ENCODE measurements at regions not wholly inside any gene's neighbourhood (a gene's known extent, or its start where the extent isn't known, plus 50 kb on each side); places are given as distances from the start of the nearest gene placed in this dataset.

- no peak for DNase-seq (ENCODE audit: low spot score)
- Mint-ChIP-seq H3K36me3 (ENCODE audit: low read depth) (no peaks in the 10 kb centered on the region), H3K4me1 (ENCODE audit: low read depth) (no peaks in the 10 kb centered on the region), H3K27me3 (ENCODE audit: insufficient read depth) (no peaks in the 10 kb centered on the region), H3K9me3 (no peaks in the 10 kb centered on the region), H3K4me3 (no peak overlapping the region), H3K27ac (no peak overlapping the region)
- intact Hi-C loops (cut with micrococcal nuclease), result no loop called here
Measured at GRCh38 chr4:96756584-96756983, 916.7 kb downstream of the PDHA2 start.

GRCh38 chr4:96763546-96763945, 923.7 kb downstream of the PDHA2 start:
- intact Hi-C loops (cut with micrococcal nuclease), result no loop called here
- peaks cover 3% of the 10 kb centered on the region for H3K9me3 Mint-ChIP-seq
- H3K36me3 Mint-ChIP-seq (ENCODE audit: low read depth), result no peaks in the 10 kb centered on the region
- no peak overlapping the region for H3K4me3 Mint-ChIP-seq
- no peaks in the 10 kb centered on the region for H3K27me3 Mint-ChIP-seq (ENCODE audit: insufficient read depth)
- DNase-seq (ENCODE audit: low spot score), result no peak
- no peak overlapping the region for H3K27ac Mint-ChIP-seq
- H3K4me1 Mint-ChIP-seq (ENCODE audit: low read depth), result no peaks in the 10 kb centered on the region

- Mint-ChIP-seq H3K36me3 (ENCODE audit: low read depth) (no peaks in the 10 kb centered on the region), H3K27ac (no peak overlapping the region), H3K27me3 (ENCODE audit: insufficient read depth) (no peaks in the 10 kb centered on the region), H3K9me3 (peaks cover 3% of the 10 kb centered on the region), H3K4me1 (ENCODE audit: low read depth) (no peaks in the 10 kb centered on the region), H3K4me3 (no peak overlapping the region)
- intact Hi-C loops (cut with micrococcal nuclease), result no loop called here
- DNase-seq (ENCODE audit: low spot score), result no peak
Measured at GRCh38 chr4:96766359-96766758, 926.5 kb downstream of the PDHA2 start.

- DNase-seq (ENCODE audit: low spot score), result no peak
- no peaks in the 10 kb centered on the region for H3K36me3 Mint-ChIP-seq (ENCODE audit: low read depth)
- intact Hi-C loops (cut with micrococcal nuclease), result no loop called here
Measured at GRCh38 chr4:96767815-96768480, 928.1 kb downstream of the PDHA2 start.

GRCh38 chr4:96775501-96775900, 935.6 kb downstream of the PDHA2 start:
- no peak for DNase-seq (ENCODE audit: low spot score)
- no peaks in the 10 kb centered on the region for H3K9me3 Mint-ChIP-seq
- intact Hi-C loops (cut with micrococcal nuclease), result no loop called here
- no peaks in the 10 kb centered on the region for H3K36me3 Mint-ChIP-seq (ENCODE audit: low read depth)
- H3K4me3 Mint-ChIP-seq, result no peak overlapping the region
- no peaks in the 10 kb centered on the region for H3K27me3 Mint-ChIP-seq (ENCODE audit: insufficient read depth)
- H3K27ac Mint-ChIP-seq, result no peak overlapping the region
- H3K4me1 Mint-ChIP-seq (ENCODE audit: low read depth), result no peaks in the 10 kb centered on the region

More at GRCh38 chr4:96767815-96768480, 928.1 kb downstream of the PDHA2 start:
- H3K4me3 Mint-ChIP-seq, result no peak overlapping the region
- peaks cover 3% of the 10 kb centered on the region for H3K9me3 Mint-ChIP-seq
- no peak overlapping the region for H3K27ac Mint-ChIP-seq
- no peaks in the 10 kb centered on the region for H3K27me3 Mint-ChIP-seq (ENCODE audit: insufficient read depth)
- no peaks in the 10 kb centered on the region for H3K4me1 Mint-ChIP-seq (ENCODE audit: low read depth)

- Mint-ChIP-seq H3K4me1 (ENCODE audit: low read depth) (no peaks in the 10 kb centered on the region), H3K9me3 (no peaks in the 10 kb centered on the region), H3K27me3 (ENCODE audit: insufficient read depth) (no peaks in the 10 kb centered on the region), H3K27ac (no peak overlapping the region), H3K4me3 (no peak overlapping the region), H3K36me3 (ENCODE audit: low read depth) (no peaks in the 10 kb centered on the region)
- no peak for DNase-seq (ENCODE audit: low spot score)
- intact Hi-C loops (cut with micrococcal nuclease), result no loop called here
Measured at GRCh38 chr4:96776920-96777527, 937.1 kb downstream of the PDHA2 start.

- intact Hi-C loops (cut with micrococcal nuclease), result no loop called here
- no peaks in the 10 kb centered on the region for H3K36me3 Mint-ChIP-seq (ENCODE audit: low read depth)
Measured at GRCh38 chr4:96784336-96784735, 944.4 kb downstream of the PDHA2 start.

GRCh38 chr4:96786306-96786705, 946.4 kb downstream of the PDHA2 start:
- no peaks in the 10 kb centered on the region for H3K27me3 Mint-ChIP-seq (ENCODE audit: insufficient read depth)
- intact Hi-C loops (cut with micrococcal nuclease), result no loop called here
- peaks cover 3% of the 10 kb centered on the region for H3K9me3 Mint-ChIP-seq
- DNase-seq (ENCODE audit: low spot score), result no peak
- no peaks in the 10 kb centered on the region for H3K36me3 Mint-ChIP-seq (ENCODE audit: low read depth)
- H3K4me1 Mint-ChIP-seq (ENCODE audit: low read depth), result no peaks in the 10 kb centered on the region
- H3K4me3 Mint-ChIP-seq, result no peak overlapping the region
- H3K27ac Mint-ChIP-seq, result no peak overlapping the region

More at GRCh38 chr4:96784336-96784735, 944.4 kb downstream of the PDHA2 start:
- no peak overlapping the region for H3K27ac Mint-ChIP-seq
- peaks cover 3% of the 10 kb centered on the region for H3K9me3 Mint-ChIP-seq
- H3K27me3 Mint-ChIP-seq (ENCODE audit: insufficient read depth), result no peaks in the 10 kb centered on the region
- DNase-seq (ENCODE audit: low spot score), result no peak
- H3K4me3 Mint-ChIP-seq, result no peak overlapping the region
- H3K4me1 Mint-ChIP-seq (ENCODE audit: low read depth), result no peaks in the 10 kb centered on the region

- no peak for DNase-seq (ENCODE audit: low spot score)
- Mint-ChIP-seq H3K9me3 (peaks cover 3% of the 10 kb centered on the region), H3K27ac (no peak overlapping the region), H3K36me3 (ENCODE audit: low read depth) (no peaks in the 10 kb centered on the region), H3K4me1 (ENCODE audit: low read depth) (no peaks in the 10 kb centered on the region), H3K4me3 (no peak overlapping the region), H3K27me3 (ENCODE audit: insufficient read depth) (no peaks in the 10 kb centered on the region)
- intact Hi-C loops (cut with micrococcal nuclease), result no loop called here
Measured at GRCh38 chr4:96787766-96788165, 947.9 kb downstream of the PDHA2 start.

GRCh38 chr4:96809563-96809962, 969.7 kb downstream of the PDHA2 start:
- no peaks in the 10 kb centered on the region for H3K36me3 Mint-ChIP-seq (ENCODE audit: low read depth)

GRCh38 chr4:96827086-96827485, 987.2 kb downstream of the PDHA2 start:
- intact Hi-C loops (cut with micrococcal nuclease), result no loop called here
- Mint-ChIP-seq H3K27ac (no peak overlapping the region), H3K36me3 (ENCODE audit: low read depth) (no peaks in the 10 kb centered on the region), H3K4me3 (no peak overlapping the region), H3K27me3 (ENCODE audit: insufficient read depth) (no peaks in the 10 kb centered on the region), H3K4me1 (ENCODE audit: low read depth) (no peaks in the 10 kb centered on the region), H3K9me3 (no peaks in the 10 kb centered on the region)
- no peak for DNase-seq (ENCODE audit: low spot score)

More at GRCh38 chr4:96809563-96809962, 969.7 kb downstream of the PDHA2 start:
- Mint-ChIP-seq H3K9me3 (no peaks in the 10 kb centered on the region), H3K4me1 (ENCODE audit: low read depth) (no peaks in the 10 kb centered on the region), H3K4me3 (no peak overlapping the region), H3K27ac (no peak overlapping the region), H3K27me3 (ENCODE audit: insufficient read depth) (no peaks in the 10 kb centered on the region)
- intact Hi-C loops (cut with micrococcal nuclease), result no loop called here
- no peak for DNase-seq (ENCODE audit: low spot score)

GRCh38 chr4:96833831-96834230, 993.9 kb downstream of the PDHA2 start:
- intact Hi-C loops (cut with micrococcal nuclease), result no loop called here
- Mint-ChIP-seq H3K27me3 (ENCODE audit: insufficient read depth) (no peaks in the 10 kb centered on the region), H3K4me1 (ENCODE audit: low read depth) (no peaks in the 10 kb centered on the region), H3K36me3 (ENCODE audit: low read depth) (no peaks in the 10 kb centered on the region), H3K9me3 (no peaks in the 10 kb centered on the region), H3K27ac (no peak overlapping the region), H3K4me3 (no peak overlapping the region)
- DNase-seq (ENCODE audit: low spot score), result no peak

GRCh38 chr4:96835991-96836390, 996.1 kb downstream of the PDHA2 start:
- Mint-ChIP-seq H3K4me1 (ENCODE audit: low read depth) (no peaks in the 10 kb centered on the region), H3K27me3 (ENCODE audit: insufficient read depth) (no peaks in the 10 kb centered on the region), H3K36me3 (ENCODE audit: low read depth) (no peaks in the 10 kb centered on the region), H3K9me3 (no peaks in the 10 kb centered on the region), H3K4me3 (no peak overlapping the region), H3K27ac (no peak overlapping the region)
- intact Hi-C loops (cut with micrococcal nuclease), result no loop called here
- no peak for DNase-seq (ENCODE audit: low spot score)
